Testis (tissue), 2 donors: ENCODE measurements at regions not wholly inside any gene's neighbourhood (a gene's known extent, or its start where the extent isn't known, plus 50 kb on each side); places are given as distances from the start of the nearest gene placed in this dataset.

Experiments used
- POLR2A ChIP-seq: fragments of 450-650 bp; IDR thresholded peaks from one replicate; pipeline ENCODE4 v1.6.1; 2017; ENCODE audit warnings: antibody characterized with exemption, mild to moderate bottlenecking, moderate library complexity
- TF ChIP-seq, protein P1 (sequence below), 3 experiments: fragments of 450-650 bp in 2 of 3; fragments of 200-600 bp in 1 of 3; sonication (generic) in 1 of 3; IDR thresholded peaks; one replicate each; pipeline ENCODE4 v1.5.1; 2016 to 2019; ENCODE audit warnings: antibody characterized with exemption in 3 of 3, mild to moderate bottlenecking in 2 of 3, moderate library complexity in 1 of 3

DNA sequence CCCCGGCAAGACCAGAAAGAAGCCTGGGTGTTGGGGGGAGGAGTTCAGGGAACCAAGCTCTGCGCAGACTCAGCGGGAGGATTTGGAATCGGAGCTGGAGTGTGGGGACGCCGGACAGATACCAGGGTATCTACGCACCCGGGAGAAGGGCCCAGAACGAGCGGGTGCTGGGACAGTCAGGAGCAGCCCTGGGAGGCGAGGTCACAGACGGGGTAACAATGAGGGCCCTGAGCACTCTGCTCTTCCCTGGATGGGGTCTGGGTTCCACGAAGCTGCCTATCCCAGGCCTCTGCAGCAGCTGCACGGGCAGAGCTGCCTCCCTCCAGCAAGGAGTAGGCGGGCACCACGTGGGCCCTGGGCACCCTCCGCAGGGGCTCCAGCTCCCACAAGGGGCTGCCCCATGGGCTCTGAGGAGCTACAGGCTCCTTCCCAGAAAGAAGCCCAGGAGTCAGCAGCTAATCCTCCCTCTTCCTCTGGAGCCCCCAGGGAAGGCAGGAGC is 197.2 kb downstream of the BRD1 start:
- TF ChIP-seq, protein P1, sequence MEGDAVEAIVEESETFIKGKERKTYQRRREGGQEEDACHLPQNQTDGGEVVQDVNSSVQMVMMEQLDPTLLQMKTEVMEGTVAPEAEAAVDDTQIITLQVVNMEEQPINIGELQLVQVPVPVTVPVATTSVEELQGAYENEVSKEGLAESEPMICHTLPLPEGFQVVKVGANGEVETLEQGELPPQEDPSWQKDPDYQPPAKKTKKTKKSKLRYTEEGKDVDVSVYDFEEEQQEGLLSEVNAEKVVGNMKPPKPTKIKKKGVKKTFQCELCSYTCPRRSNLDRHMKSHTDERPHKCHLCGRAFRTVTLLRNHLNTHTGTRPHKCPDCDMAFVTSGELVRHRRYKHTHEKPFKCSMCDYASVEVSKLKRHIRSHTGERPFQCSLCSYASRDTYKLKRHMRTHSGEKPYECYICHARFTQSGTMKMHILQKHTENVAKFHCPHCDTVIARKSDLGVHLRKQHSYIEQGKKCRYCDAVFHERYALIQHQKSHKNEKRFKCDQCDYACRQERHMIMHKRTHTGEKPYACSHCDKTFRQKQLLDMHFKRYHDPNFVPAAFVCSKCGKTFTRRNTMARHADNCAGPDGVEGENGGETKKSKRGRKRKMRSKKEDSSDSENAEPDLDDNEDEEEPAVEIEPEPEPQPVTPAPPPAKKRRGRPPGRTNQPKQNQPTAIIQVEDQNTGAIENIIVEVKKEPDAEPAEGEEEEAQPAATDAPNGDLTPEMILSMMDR (IDR thresholded peaks at IDR 0.05): no peak
- no peak for TF ChIP-seq POLR2A
